BLaER1 (cell line): ENCODE measurements at regions not wholly inside any gene's neighbourhood (a gene's known extent, or its start where the extent isn't known, plus 50 kb on each side); places are given as distances from the start of the nearest gene placed in this dataset.

Experiments
- H3K27ac ChIP-seq: shearing (Covaris generic); formaldehyde crosslinking; 2 replicates; pipeline ENCODE4 v1.8.1; 2022
- H3K27me3 ChIP-seq: shearing (Covaris generic); formaldehyde crosslinking; 2 replicates; pipeline ENCODE4 v1.8.1; 2022
- H3K36me3 ChIP-seq: shearing (Covaris generic); formaldehyde crosslinking; 2 replicates; pipeline ENCODE4 v1.8.1; 2022
- H3K4me1 ChIP-seq: shearing (Covaris generic); formaldehyde crosslinking; 2 replicates; pipeline ENCODE4 v1.8.1; 2022
- H3K4me2 ChIP-seq: shearing (Covaris generic); formaldehyde crosslinking; 2 replicates; pipeline ENCODE4 v1.8.1; 2022
- H3K4me3 ChIP-seq: shearing (Covaris generic); formaldehyde crosslinking; 2 replicates; pipeline ENCODE4 v1.8.1; 2022
- H3K9ac ChIP-seq: shearing (Covaris generic); formaldehyde crosslinking; 2 replicates; pipeline ENCODE4 v1.8.1; 2022
- H3K9me3 ChIP-seq: shearing (Covaris generic); formaldehyde crosslinking; 2 replicates; pipeline ENCODE4 v1.8.1; 2022
- H4K20me1 ChIP-seq: shearing (Covaris generic); formaldehyde crosslinking; 2 replicates; pipeline ENCODE4 v1.8.1; 2022
- Cebpa-rat ChIP-seq: shearing (Covaris generic); IDR thresholded peaks from 2 replicates; pipeline ENCODE4 v1.8.1; 2022

GRCh38 chr4:181611033-181611711 is 632.0 kb upstream of the TENM3 start:
- Histone ChIP-seq H3K27me3 (no peaks in the 10 kb centered on the region), H3K4me1 (no peaks in the 10 kb centered on the region), H3K4me2 (no peak overlapping the region), H3K4me3 (no peak overlapping the region), H4K20me1 (no peaks in the 10 kb centered on the region), H3K9ac (no peak overlapping the region), H3K9me3 (no peaks in the 10 kb centered on the region), H3K36me3 (no peaks in the 10 kb centered on the region), H3K27ac (no peak overlapping the region)
- no peak for TF ChIP-seq Cebpa-rat

DNA sequence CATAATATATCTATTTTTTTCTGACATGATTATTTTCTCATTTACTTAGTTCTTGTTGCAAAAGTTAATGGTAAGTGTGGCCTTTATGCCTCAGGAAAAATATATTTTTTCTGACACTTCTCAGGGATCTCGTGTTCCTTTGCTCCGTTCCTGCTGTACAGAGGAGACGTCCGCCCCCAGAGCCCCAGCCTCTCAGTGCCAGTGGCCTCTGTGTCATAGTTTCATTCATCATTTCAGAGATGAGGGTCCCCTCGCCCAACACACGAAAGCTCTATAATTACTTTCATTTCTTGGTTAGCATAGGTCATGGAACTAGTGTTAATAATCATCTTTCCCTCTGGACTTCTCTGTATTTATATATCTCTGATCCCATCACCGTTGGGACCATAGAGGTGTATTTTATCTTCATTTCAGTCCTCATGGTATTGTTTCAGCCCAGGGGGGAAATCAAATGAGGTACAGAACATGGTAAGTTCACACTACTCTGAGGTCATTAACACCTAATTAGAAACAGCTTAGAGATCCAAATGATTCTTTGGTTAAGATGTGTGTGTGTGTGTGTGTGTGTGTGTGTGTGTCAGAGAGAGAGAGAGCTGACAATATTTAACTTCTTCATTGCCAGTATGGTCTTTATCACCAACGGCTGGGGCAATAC is 631.1 kb upstream of the TENM3 start:
- H3K27ac ChIP-seq, result no peak overlapping the region
- H3K4me1 ChIP-seq, result no peaks in the 10 kb centered on the region
- H3K9me3 ChIP-seq, result no peaks in the 10 kb centered on the region
- no peaks in the 10 kb centered on the region for H3K36me3 ChIP-seq
- no peaks in the 10 kb centered on the region for H4K20me1 ChIP-seq
- H3K4me2 ChIP-seq, result no peak overlapping the region
- no peak for TF ChIP-seq Cebpa-rat
- no peak overlapping the region for H3K9ac ChIP-seq
- H3K27me3 ChIP-seq, result no peaks in the 10 kb centered on the region
- H3K4me3 ChIP-seq, result no peak overlapping the region

GRCh38 chr4:181613200-181613599 is 630.0 kb upstream of the TENM3 start:
- Histone ChIP-seq H3K9ac (no peak overlapping the region), H3K36me3 (no peaks in the 10 kb centered on the region), H3K27ac (no peak overlapping the region), H3K9me3 (no peaks in the 10 kb centered on the region), H3K4me3 (no peak overlapping the region), H3K4me1 (no peaks in the 10 kb centered on the region), H4K20me1 (no peaks in the 10 kb centered on the region), H3K4me2 (no peak overlapping the region), H3K27me3 (no peaks in the 10 kb centered on the region)
- no peak for TF ChIP-seq Cebpa-rat

DNA sequence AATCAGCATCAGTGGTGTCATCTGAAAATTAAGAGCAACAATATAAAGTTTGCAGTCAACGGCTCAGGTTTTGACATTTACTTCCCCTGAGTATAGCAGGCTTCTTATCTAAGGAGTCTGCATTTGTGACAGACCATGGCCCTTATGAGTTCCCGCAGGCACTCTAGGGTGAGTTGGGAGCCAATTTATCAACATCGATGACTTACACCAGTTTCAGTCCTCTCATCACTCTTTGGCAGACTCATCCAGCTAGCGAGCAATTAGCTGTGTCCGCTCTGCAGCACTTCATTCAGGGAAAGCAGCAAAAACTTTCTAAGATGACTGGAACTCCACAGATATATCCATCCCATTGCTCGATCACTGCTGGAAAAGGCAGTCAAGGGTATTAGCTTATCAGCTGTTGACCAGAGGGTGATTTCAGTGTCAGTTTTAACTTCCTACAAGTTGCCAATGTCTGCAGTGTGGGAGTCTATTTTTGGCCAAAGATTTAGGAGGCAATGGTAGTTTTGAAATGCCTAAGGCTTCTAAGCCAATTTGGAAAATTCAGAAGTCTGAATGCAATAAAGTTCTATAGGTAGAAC is 625.1 kb upstream of the TENM3 start:
- no peaks in the 10 kb centered on the region for H3K36me3 ChIP-seq
- H3K9me3 ChIP-seq, result no peaks in the 10 kb centered on the region
- no peaks in the 10 kb centered on the region for H3K4me1 ChIP-seq
- no peak for TF ChIP-seq Cebpa-rat
- no peak overlapping the region for H3K4me2 ChIP-seq
- no peaks in the 10 kb centered on the region for H4K20me1 ChIP-seq
- H3K27ac ChIP-seq, result no peak overlapping the region
- no peak overlapping the region for H3K9ac ChIP-seq
- no peak overlapping the region for H3K4me3 ChIP-seq
- H3K27me3 ChIP-seq, result no peaks in the 10 kb centered on the region

GRCh38 chr4:181618896-181619295 is 624.3 kb upstream of the TENM3 start:
- Histone ChIP-seq H3K36me3 (no peaks in the 10 kb centered on the region), H3K4me1 (no peaks in the 10 kb centered on the region), H3K9me3 (no peaks in the 10 kb centered on the region), H3K4me3 (no peak overlapping the region), H3K9ac (no peak overlapping the region), H3K27ac (no peak overlapping the region), H4K20me1 (no peaks in the 10 kb centered on the region), H3K27me3 (no peaks in the 10 kb centered on the region), H3K4me2 (no peak overlapping the region)
- no peak for TF ChIP-seq Cebpa-rat

DNA sequence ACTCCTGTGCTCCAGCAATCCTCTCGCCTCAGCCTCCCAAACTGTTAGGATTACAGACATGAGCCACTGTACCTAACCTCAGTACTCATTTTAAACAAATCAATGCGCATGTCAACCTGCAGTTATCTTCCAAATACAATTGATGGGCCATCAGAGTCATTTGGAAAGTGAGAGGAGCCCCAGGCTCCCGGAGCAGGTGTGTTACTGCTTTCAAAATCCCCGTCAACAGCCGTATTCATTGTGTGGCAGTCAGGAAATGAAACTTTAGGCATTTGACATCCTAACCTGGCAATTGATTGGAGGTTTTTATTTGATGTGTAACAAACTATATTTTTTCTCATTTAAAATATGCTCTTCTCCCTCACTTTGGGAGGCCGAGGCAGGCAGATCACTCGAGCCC is 623.6 kb upstream of the TENM3 start:
- H3K27me3 ChIP-seq, result no peaks in the 10 kb centered on the region
- H3K9ac ChIP-seq, result no peak overlapping the region
- TF ChIP-seq Cebpa-rat, result no peak
- H3K4me2 ChIP-seq, result no peak overlapping the region
- no peak overlapping the region for H3K27ac ChIP-seq
- H3K4me3 ChIP-seq, result no peak overlapping the region
- no peaks in the 10 kb centered on the region for H3K4me1 ChIP-seq
- no peaks in the 10 kb centered on the region for H3K9me3 ChIP-seq
- no peaks in the 10 kb centered on the region for H4K20me1 ChIP-seq
- no peaks in the 10 kb centered on the region for H3K36me3 ChIP-seq

DNA sequence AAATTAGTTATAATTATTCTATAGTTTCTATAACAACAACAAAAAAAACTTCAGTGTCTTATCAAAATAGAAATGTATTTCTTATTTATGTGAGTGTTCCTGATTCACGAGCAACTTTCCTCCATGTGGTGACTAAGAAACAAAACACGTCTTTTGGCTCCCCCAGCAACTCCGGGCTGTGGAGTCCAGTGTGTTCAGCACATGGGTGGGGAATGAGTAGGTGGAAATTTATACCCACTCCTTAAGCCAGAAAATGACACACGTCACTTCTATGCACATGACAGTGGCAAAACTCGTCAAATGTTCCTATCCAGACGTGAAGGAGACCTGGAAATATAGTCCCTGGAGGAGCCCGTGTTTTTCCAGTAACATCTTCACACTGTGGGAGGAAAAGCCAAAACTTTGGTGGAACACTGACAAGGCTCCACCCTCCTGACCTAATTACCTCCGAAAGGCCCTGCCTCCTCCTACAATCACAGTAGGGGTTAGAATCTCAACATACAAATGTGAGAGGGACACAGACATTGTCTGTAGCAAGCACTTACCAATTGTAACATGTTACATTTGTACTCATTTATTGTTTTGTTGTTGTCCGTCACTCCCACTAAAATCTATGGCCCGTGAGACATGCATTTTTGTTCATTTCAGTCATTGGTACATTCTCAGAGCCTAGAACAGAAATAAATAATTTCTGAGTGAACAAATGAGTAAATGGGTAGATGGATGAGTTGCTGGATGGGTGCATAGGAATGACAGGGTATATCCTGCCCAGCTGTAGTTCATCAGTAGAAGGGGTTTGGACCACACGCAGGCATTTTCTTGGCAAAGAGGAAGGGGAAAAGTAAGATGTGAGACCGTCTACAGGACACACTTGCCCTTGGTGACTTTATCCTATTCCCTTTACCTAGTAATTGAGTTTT is 605.8 kb upstream of the TENM3 start:
- Histone ChIP-seq H3K27me3 (no peaks in the 10 kb centered on the region), H4K20me1 (no peaks in the 10 kb centered on the region), H3K4me2 (no peak overlapping the region), H3K36me3 (no peaks in the 10 kb centered on the region), H3K9ac (no peak overlapping the region), H3K9me3 (0 out of 2 replicates have a peak, but pooled peaks cover under 1% of the 10 kb centered on the region), H3K27ac (no peak overlapping the region), H3K4me3 (no peak overlapping the region), H3K4me1 (no peaks in the 10 kb centered on the region)
- TF ChIP-seq Cebpa-rat, result no peak

- H4K20me1 ChIP-seq, result no peaks in the 10 kb centered on the region
- H3K4me2 ChIP-seq, result no peak overlapping the region
These were observed 599.7 kb upstream of the TENM3 start for GRCh38 chr4:181643466-181643865.

GRCh38 chr4:181645489-181645888 is 597.7 kb upstream of the TENM3 start:
- Histone ChIP-seq H3K27me3 (no peaks in the 10 kb centered on the region), H3K27ac (no peak overlapping the region)

More at GRCh38 chr4:181643466-181643865, 599.7 kb upstream of the TENM3 start:
- Histone ChIP-seq H3K4me3 (no peak overlapping the region), H3K9me3 (0 out of 2 replicates have a peak, but pooled peaks cover 4% of the 10 kb centered on the region), H3K36me3 (no peaks in the 10 kb centered on the region), H3K27ac (no peak overlapping the region), H3K4me1 (peaks cover 6% of the 10 kb centered on the region; the same call in 1 of the 2 replicates), H3K9ac (no peak overlapping the region), H3K27me3 (no peaks in the 10 kb centered on the region)
- no peak for TF ChIP-seq Cebpa-rat

More at GRCh38 chr4:181645489-181645888, 597.7 kb upstream of the TENM3 start:
- Histone ChIP-seq H3K9me3 (0 out of 2 replicates have a peak, but pooled peaks cover 4% of the 10 kb centered on the region), H4K20me1 (no peaks in the 10 kb centered on the region), H3K36me3 (no peaks in the 10 kb centered on the region), H3K9ac (no peak overlapping the region), H3K4me3 (no peak overlapping the region), H3K4me1 (peaks cover 6% of the 10 kb centered on the region; the same call in 1 of the 2 replicates), H3K4me2 (no peak overlapping the region)
- no peak for TF ChIP-seq Cebpa-rat
